ENCODE measurements at regions not wholly inside any gene's neighbourhood (a gene's known extent, or its start where the extent isn't known, plus 50 kb on each side); places are given as distances from the start of the nearest gene placed in this dataset.

GRCh38 chr9:86519066-86519615, 164.9 kb upstream of the TUT7 start:
- no peak for DNase-seq

GRCh38 chr9:86517475-86517874, 163.3 kb upstream of the TUT7 start:
- no peak for DNase-seq

- no peak for DNase-seq
Measured at GRCh38 chr9:86516564-86516963, 162.4 kb upstream of the TUT7 start.

DNA sequence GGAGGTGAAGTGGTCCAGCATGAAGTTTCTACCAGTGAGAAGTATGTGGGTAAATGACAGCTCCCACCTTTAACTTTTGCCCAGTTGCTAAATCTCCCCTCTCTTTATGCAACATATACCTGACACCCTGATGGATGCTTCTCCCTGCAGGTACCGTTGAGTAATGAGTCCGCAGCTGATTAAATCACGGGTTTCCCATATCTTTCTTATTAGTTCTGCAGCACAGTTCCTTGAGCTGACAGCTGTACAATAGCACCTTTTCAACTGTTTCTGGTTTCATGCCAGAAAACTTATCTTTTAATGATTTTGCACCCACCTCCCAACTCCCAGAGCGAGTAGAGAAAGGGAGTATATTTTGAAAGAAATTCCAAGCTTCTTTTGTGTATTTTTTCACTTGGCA, 161.0 kb upstream of the TUT7 start:
- DNase-seq = no peak

DNA sequence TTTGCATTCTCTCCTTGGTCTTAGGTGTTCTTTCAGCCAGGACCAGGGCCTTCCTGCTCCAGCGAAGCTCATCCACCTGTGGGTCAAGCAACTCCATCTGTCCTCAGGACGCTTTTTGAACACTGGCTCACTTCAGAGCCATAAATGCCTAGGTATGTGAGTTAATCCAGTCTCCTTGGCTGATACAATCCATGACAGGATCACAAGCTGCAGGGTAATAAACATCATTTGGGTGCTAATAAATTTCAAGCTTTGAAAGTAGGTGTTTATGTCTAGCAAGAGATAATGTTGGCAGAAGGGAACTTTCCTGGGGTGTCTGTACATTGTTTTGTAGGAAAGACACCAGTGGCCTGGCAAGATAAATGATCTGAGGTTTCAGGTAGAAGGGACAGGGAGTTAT, 159.2 kb upstream of the TUT7 start:
- no peak for DNase-seq

GRCh38 chr9:86512929-86513328, 158.7 kb upstream of the TUT7 start:
- no peak for DNase-seq

DNA sequence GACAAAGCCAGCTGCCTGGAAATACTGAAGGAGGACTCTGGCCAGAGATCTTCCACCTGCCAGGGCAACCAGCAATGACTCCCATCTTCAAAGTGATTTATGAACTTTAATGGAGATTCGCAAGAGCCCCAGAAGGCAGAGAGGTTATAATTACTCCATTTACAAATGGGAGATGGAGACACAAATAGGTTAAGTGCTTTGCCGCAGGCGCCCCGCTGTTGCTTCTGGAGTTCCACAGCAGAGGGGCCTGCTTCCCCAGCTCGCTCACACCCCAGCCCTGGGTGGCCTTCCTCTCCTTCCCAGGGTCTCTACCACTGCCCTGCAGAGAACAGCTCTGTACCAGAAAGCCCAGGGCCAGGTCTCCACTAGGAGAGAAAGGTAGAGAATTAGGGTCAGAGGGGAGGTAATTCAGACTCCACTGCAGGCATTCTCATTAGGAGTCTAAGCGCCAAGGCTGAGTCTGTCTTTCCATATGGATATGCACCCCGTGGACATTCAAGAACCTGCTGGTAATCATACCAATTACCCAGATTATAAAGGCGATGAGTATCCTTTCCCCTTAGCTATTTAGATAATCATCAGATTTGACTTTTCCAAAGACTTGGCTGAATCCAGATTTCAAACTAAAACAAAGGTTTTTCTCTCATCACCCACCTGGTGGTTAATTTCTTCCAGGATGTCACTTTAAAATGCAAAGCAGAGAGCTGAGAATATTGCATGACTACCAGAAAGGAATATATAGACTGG, 157.6 kb upstream of the TUT7 start:
- no peak for DNase-seq

GRCh38 chr9:86508208-86508903, 154.1 kb upstream of the TUT7 start:
- DNase-seq = no peak

DNA sequence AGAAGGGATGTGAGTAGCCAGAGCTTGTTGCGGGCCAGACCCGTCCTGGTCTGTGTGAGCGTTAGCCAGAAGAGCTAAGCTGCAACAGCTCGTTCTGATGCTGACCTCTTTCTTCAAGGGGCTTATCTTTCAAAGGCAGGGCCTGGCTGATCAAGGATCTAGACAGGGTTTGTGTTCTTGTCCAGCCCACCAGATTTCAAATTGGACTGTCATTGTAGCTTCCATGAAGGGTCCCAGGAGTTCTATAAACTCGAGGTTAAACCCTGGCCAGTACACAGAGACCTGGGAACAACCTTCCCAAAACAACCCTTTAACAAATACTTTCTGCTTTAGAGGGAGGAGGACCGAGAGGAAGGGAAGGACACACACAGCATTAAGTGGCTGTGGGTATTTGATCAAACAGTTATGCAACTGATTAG, 153.0 kb upstream of the TUT7 start:
- DNase-seq = no peak

GRCh38 chr9:86503942-86504341, 149.7 kb upstream of the TUT7 start:
- DNase-seq = no peak

DNA sequence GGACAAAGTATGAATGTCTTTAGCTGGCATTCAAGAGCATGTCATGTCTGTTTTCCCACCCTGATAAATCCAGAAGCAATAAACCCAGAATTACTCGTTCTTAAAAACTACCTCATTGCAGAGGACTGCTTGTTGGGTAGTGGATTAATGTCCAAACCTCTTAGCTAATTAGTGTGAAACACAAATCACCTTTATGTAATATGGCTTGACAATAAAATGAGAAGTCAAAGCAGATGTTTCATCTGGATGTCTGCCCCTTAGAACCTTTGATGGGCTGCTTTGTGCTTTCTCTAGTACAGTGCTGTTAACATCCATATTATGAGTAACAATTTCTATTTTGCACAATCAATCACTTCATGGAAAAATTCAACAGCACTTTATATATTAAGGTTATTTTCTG, 149.1 kb upstream of the TUT7 start:
- DNase-seq = no peak

DNA sequence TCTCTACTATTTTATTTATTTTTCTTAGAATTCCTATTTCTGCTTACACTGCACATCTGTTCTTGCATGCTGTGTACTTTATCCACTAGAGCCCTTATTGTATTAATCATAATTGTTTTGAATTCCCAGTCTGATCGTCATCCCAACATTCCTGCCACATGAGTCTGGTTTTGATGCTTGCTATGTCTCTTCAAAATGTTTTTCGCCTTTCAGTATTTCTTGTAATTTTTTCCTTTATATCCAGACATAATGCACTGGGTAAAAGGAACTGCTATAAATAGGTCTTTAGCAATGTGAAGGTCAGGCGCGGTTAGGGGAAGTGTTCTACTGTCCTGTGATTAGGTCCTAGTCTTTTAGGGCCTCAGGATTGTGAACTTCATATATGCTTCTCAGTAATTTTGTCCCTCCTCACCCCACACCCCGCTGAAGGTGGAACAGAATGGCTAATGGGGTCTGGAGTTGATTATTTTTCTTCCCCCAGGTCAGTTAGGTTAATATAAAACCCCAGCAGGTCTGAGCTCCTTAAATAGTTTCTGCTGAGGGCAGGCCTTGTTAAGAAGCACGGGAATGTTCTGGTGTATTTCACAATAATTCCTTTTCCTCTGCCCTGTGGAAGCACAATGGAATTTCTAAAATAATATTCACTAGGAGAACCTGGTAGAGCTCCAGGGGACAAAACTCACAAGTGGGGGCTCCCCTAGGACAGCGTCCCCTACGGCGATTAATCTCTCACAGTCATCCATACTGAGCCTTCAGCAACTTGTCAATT, 146.6 kb upstream of the TUT7 start:
- no peak for DNase-seq

DNA sequence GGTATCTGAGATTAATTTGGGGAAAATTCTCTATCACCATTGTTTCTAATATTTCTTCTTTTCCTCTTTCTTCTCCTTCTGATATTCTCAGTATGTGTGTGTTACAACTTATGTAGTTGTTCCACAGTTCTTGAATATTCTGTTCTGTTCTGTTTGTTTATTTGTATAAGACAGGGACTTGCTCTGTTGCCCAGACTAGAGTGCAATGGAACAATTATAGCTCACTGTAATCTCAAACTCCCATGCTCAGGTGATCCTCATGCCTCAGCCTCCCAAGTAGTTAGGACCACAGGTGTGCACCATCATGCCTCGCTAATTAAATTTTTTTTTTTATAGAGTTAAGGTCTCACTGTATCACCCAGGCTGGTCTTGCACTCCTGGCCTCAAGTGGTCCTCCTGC, 145.8 kb upstream of the TUT7 start:
- no peak for DNase-seq

GRCh38 chr9:86494644-86495111, 140.5 kb upstream of the TUT7 start:
- no peak for DNase-seq

DNA sequence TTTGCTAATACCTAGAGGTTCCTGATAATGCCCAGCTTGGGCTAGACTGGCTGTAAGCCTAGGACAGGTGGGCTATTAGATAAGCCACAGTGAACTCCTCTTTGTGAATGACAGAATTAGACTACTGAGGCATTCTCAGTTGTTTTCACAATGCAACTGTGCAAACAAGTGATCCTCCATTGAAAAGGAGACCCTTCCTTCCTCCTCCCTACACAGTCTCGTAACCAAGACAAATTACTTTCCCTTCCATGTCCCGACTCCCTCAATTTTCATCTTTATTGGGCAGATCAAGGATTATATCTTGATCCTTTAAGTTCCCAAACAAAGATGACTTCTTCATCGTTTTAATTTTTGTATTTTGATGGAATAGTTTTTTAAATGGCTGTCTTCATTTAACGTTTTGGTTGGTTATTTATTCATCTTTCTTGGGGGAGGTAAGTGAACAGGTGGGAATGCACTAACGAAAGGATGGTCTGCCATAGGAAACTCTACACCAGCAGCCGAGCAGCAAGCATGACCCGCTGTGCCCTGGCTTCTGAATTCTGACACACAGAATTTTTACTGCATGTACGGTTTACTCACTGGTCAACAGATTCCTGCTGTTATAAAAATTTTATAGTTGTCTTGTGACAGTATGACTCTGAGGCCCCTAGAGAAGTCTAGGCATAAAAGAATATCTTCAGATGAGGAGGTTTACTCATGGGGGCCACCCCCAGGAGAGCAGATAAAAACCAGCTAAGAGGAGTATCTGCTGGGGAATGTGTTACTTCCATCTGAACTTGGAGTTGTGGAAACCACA, 137.5 kb upstream of the TUT7 start:
- no peak for DNase-seq

GRCh38 chr9:86488794-86489193, 134.6 kb upstream of the TUT7 start:
- DNase-seq = no peak

DNA sequence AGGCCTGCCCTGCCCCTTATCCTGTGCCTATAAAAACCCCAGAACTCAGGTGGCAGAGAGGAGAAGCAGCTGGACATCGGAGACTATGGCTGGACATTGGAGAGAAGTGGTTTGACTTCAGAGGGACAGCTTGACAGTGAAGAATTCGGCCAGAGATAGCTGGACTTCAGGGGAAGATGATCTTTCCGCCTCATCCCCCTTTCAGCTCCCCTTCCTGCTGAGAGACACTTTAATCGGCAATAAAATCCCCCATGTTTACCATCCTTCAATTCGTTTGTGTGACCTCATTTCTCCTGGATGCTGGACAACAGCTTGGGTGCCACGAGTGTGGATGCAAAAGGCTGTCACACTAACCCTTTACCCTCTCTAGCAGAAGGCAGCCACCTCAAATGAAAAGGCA, 134.1 kb upstream of the TUT7 start:
- DNase-seq = no peak

DNA sequence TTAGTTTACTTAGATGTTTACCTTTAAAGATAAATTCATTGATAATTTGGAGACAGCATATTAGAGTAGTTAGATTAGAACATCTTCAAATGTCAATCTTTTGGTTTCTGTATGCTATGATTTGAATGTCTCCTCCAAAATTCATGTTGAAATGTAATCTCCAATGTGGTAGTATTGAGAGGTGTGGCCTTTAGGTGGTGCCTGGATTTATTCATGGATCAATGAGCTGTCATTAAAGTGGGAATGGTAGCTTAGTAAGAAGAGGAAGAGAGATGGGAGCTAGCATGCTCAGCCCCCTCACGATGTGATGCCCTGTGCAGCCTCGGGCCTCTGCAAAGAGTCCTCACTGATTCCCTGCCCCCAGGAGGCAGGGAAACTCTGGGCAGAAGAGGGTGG, 133.6 kb upstream of the TUT7 start:
- no peak for DNase-seq

- no peak for DNase-seq
Measured at GRCh38 chr9:86486891-86487837, 133.0 kb upstream of the TUT7 start.

DNA sequence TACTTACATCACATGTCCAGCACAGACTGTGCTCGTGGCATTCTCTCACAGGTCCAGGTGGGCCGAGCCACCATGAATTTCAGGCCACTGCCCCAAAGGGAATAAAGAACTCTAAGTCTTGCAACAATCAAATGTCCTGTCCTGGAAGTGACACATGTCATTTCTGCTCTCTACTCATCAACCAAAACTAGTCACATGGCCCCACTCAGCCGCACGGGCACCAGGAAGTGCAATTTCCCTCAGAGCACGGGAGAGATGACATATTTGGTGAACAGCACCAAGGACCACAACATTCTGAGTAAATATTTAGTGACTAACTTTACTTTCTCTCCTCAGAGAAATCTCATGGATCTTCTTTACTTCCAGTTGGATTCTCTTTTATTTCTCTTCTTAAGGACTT, 131.1 kb upstream of the TUT7 start:
- DNase-seq = no peak

- DNase-seq = no peak
Measured at GRCh38 chr9:86483496-86483895, 129.3 kb upstream of the TUT7 start.

All from occipital lobe (tissue), 1 donor.